ENCODE measurements at regions not wholly inside any gene's neighbourhood (a gene's known extent, or its start where the extent isn't known, plus 50 kb on each side); places are given as distances from the start of the nearest gene placed in this dataset.

DNA sequence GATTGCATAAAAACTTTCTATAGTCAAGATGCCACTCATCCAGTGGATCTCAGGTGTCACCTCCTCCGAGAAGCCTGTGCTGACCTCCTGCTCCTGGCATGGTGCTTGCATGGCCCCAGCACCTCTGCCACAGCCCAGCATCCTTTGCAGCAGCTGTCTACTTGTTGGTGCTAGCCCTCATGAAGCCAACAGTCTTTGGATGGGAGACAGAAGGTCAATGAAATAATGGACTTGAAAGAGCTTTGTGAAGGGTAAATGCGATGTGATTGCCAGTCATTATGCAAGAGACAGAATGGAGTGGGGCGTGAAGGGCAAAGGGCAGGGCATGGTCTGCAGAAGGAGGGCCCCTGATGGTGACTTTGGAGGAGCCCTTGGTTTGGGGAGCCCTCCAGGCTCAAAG is 63.0 kb upstream of the CLMN start:
- peak; percentile 55 to 68 for TF ChIP-seq RXRA (IDR thresholded peaks at IDR 0.05)
- TF ChIP-seq, protein P1, sequence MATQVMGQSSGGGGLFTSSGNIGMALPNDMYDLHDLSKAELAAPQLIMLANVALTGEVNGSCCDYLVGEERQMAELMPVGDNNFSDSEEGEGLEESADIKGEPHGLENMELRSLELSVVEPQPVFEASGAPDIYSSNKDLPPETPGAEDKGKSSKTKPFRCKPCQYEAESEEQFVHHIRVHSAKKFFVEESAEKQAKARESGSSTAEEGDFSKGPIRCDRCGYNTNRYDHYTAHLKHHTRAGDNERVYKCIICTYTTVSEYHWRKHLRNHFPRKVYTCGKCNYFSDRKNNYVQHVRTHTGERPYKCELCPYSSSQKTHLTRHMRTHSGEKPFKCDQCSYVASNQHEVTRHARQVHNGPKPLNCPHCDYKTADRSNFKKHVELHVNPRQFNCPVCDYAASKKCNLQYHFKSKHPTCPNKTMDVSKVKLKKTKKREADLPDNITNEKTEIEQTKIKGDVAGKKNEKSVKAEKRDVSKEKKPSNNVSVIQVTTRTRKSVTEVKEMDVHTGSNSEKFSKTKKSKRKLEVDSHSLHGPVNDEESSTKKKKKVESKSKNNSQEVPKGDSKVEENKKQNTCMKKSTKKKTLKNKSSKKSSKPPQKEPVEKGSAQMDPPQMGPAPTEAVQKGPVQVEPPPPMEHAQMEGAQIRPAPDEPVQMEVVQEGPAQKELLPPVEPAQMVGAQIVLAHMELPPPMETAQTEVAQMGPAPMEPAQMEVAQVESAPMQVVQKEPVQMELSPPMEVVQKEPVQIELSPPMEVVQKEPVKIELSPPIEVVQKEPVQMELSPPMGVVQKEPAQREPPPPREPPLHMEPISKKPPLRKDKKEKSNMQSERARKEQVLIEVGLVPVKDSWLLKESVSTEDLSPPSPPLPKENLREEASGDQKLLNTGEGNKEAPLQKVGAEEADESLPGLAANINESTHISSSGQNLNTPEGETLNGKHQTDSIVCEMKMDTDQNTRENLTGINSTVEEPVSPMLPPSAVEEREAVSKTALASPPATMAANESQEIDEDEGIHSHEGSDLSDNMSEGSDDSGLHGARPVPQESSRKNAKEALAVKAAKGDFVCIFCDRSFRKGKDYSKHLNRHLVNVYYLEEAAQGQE (IDR thresholded peaks at IDR 0.05): no peak
- TF ChIP-seq, protein P2, sequence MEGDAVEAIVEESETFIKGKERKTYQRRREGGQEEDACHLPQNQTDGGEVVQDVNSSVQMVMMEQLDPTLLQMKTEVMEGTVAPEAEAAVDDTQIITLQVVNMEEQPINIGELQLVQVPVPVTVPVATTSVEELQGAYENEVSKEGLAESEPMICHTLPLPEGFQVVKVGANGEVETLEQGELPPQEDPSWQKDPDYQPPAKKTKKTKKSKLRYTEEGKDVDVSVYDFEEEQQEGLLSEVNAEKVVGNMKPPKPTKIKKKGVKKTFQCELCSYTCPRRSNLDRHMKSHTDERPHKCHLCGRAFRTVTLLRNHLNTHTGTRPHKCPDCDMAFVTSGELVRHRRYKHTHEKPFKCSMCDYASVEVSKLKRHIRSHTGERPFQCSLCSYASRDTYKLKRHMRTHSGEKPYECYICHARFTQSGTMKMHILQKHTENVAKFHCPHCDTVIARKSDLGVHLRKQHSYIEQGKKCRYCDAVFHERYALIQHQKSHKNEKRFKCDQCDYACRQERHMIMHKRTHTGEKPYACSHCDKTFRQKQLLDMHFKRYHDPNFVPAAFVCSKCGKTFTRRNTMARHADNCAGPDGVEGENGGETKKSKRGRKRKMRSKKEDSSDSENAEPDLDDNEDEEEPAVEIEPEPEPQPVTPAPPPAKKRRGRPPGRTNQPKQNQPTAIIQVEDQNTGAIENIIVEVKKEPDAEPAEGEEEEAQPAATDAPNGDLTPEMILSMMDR (IDR thresholded peaks at IDR 0.05; ENCODE audit: low read depth, low read length, missing input control): no peak
- TF ChIP-seq, protein P3, sequence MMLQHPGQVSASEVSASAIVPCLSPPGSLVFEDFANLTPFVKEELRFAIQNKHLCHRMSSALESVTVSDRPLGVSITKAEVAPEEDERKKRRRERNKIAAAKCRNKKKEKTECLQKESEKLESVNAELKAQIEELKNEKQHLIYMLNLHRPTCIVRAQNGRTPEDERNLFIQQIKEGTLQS (IDR thresholded peaks at IDR 0.05): no peak
- no peak for TF ChIP-seq YY1 (IDR thresholded peaks at IDR 0.05)
- TF ChIP-seq, protein P4, sequence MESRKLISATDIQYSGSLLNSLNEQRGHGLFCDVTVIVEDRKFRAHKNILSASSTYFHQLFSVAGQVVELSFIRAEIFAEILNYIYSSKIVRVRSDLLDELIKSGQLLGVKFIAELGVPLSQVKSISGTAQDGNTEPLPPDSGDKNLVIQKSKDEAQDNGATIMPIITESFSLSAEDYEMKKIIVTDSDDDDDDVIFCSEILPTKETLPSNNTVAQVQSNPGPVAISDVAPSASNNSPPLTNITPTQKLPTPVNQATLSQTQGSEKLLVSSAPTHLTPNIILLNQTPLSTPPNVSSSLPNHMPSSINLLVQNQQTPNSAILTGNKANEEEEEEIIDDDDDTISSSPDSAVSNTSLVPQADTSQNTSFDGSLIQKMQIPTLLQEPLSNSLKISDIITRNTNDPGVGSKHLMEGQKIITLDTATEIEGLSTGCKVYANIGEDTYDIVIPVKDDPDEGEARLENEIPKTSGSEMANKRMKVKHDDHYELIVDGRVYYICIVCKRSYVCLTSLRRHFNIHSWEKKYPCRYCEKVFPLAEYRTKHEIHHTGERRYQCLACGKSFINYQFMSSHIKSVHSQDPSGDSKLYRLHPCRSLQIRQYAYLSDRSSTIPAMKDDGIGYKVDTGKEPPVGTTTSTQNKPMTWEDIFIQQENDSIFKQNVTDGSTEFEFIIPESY (IDR thresholded peaks at IDR 0.05): no peak
- no peak for TF ChIP-seq SP1 (IDR thresholded peaks at IDR 0.05)
- no peak for TF ChIP-seq TAF1 (conservative IDR thresholded peaks at IDR 0.05)
- no peak for TF ChIP-seq HNF4G (IDR thresholded peaks at IDR 0.05)
- TF ChIP-seq, protein P5, sequence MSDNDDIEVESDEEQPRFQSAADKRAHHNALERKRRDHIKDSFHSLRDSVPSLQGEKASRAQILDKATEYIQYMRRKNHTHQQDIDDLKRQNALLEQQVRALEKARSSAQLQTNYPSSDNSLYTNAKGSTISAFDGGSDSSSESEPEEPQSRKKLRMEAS (IDR thresholded peaks at IDR 0.05): no peak

Measured in liver (tissue), 3 donors.